ENCODE measurements at regions not wholly inside any gene's neighbourhood (a gene's known extent, or its start where the extent isn't known, plus 50 kb on each side); places are given as distances from the start of the nearest gene placed in this dataset.

- TF ChIP-seq CTCF (conservative IDR thresholded peaks at IDR 0.05) (no peak), ZFX (IDR thresholded peaks at IDR 0.05) (no peak)
Measured at GRCh38 chr22:44572414-44573207, 74.6 kb upstream of the RTL6 start.
